Endothelial cell of hepatic sinusoid (primary cell): ENCODE measurements at regions not wholly inside any gene's neighbourhood (a gene's known extent, or its start where the extent isn't known, plus 50 kb on each side); places are given as distances from the start of the nearest gene placed in this dataset.

Source experiments
- in situ Hi-C: cut with HindIII; loops from 2 replicates; pipeline ENCODE4 v1.10.0; 2017; ENCODE audit warnings: low sequenced_read_pairs

GRCh38 chr10:130992802-130993523, 318.6 kb downstream of the TCERG1L start:
- in situ Hi-C loops, result no loop called here

GRCh38 chr10:130993612-130994011, 317.9 kb downstream of the TCERG1L start:
- in situ Hi-C loops, result no loop called here

- in situ Hi-C loops, result no loop called here
These were observed 317.3 kb downstream of the TCERG1L start for GRCh38 chr10:130994191-130994590.

- in situ Hi-C loops, result no loop called here
These were observed 316.7 kb downstream of the TCERG1L start for GRCh38 chr10:130994845-130995244.

GRCh38 chr10:130997267-130998045, 314.1 kb downstream of the TCERG1L start:
- in situ Hi-C loops, result no loop called here

GRCh38 chr10:130998046-130998435, 313.5 kb downstream of the TCERG1L start:
- in situ Hi-C loops, result no loop called here

GRCh38 chr10:130998642-130999041, 312.9 kb downstream of the TCERG1L start:
- in situ Hi-C loops, result no loop called here

DNA sequence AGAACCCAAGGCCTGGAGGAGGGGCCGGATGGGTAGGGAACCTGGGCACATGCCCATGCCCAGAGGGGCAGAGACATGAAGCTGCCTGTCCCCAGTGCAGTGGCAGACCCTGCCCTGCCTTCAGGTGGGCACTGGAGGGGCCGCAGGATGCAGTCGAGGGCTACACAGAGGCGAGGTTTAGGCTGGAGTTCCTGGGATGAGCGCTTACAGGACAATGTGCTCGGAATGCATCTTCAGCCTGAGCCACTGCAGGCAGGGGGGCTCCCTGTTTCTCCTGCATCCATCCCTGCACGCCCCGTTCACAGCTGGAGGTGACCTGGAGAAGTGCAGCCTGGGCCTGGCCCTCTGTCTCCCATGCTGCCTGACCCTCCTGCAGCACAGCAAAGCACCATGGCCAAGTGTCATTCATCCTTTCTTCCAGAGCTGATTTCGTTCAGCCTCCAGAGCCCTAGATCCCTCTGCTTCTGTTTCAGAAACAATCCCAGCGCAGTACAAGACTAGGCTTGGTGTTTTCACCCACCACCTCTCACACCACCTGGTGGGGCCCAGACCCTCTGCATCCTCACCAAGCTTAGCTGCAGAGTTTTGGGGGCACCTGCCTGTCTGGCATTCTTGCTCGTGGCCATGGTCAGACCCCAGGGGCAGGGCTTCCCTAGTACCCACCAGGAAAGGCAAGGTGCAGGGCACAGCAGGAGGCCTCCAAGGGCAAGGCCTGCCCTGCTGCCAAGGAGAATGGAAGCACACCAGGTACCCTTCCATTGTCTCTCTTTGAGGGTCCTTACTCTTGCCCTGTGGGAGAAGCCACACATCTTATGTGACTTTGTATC, 311.9 kb downstream of the TCERG1L start:
- in situ Hi-C loops, result no loop called here

DNA sequence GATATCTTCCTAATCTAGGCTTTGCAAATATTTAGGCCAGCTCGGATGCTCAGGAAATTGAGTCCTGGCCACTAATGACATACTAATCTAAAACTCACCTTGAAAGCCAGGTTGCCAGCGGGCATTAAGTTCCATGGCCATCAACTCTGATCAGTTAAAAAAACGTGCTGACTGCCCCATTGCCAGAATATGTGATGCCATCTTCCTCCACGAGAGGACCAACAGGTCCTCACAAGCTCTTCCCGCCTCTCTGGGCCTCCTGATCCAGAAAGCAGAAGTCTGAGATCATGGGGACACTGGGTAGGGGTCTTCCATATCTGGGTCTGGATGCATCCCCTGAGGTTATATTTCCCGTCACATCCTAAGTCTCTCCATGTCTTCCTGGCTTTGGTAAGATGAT, 311.3 kb downstream of the TCERG1L start:
- in situ Hi-C loops, result no loop called here

DNA sequence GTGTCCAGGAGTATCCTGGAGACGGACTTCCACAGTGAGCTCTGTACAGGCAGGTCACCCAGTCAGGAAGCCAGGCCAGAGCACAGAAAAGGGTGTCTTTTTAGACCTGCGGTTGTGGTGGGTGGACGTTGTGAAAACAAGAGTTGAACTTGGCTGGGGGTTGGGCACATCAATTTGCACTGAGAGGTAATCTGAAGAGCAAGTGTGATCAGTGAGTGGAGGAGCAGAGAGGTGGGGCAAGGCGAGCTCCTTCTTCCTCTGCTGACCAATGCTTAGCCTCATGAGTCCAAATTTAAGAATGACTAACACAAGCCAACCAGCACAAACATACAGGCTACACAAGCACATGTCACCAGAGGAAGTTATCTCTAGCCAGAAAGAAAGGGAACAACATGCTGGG, 310.8 kb downstream of the TCERG1L start:
- in situ Hi-C loops, result no loop called here

DNA sequence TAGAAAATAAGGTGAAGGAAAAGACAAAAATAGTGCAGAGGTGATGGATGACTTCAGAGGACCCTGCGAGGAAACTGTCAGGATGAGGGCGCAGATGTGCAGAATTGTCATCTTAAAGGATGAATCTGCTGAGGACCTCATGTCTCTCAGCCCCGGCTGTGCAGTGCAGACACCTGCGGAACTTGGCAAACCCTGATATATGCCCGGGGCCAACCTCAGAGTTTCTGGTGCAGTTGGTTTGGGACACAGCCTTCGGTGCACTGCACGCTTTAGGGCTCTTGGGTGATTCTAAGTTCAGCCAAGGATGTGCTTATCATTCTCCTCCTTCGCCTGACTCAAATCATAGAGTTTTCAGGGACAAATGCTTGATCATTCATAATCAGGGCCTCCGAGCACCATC, 310.1 kb downstream of the TCERG1L start:
- in situ Hi-C loops, result no loop called here

DNA sequence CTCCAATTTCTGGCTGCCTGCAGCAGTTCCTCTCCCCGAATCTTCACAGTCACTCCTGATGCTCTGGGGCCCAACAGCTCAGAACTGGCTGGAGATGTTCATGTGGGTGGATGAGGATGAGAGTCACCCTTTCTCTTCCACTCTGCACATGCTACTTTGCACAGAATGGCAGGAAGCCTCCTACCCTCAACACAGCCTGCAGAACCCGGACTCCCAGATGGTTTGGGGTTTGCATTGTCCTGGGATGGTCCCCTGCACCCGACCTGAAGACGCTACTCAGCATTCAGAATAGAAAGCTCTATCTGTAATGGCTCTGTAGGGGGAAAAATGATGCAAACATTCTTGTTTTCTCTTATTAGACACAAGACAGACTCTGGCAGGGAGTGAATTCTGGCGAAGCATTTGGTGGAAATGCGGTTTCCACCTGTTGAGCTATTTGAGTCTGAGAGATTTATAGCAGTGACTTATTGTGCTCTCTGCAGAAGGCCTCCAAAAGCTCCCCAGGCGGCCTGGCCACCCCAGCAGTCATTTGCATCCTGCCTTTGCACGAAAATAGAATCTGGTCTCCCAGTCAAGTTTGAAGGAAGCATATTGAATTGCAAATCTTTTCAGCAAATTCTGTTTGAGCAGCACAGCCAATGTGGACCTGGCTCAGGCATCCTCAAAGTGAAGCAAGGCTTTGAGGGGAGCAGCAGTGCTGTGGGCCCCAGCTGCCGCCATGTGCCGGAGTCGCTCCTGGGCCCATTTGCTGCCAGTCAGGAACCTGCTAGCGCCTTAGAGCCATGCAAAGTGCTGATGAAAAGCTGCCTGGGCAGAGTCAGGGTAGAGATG, 309.3 kb downstream of the TCERG1L start:
- in situ Hi-C loops, result no loop called here

- in situ Hi-C loops, result no loop called here
These were observed 308.1 kb downstream of the TCERG1L start for GRCh38 chr10:131003455-131003854.

DNA sequence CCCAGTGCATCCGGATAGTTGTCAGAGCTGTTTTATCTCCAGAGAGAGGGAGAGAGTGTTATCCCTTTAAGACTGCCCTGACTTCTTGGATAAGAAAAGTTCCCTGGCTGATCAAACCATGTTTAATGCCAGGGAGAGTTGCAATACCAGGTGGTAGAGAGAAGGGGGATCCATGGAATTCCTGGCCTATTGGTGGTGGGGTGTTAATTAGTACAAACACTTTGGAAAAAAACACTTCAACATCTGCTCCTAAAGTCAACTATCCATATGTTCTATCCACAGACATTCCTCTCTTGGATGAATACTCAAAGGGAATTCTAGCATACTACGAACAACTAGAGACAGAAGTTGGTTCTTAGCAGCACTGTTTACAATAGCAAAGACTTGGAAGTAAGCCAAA, 307.2 kb downstream of the TCERG1L start:
- in situ Hi-C loops, result no loop called here

DNA sequence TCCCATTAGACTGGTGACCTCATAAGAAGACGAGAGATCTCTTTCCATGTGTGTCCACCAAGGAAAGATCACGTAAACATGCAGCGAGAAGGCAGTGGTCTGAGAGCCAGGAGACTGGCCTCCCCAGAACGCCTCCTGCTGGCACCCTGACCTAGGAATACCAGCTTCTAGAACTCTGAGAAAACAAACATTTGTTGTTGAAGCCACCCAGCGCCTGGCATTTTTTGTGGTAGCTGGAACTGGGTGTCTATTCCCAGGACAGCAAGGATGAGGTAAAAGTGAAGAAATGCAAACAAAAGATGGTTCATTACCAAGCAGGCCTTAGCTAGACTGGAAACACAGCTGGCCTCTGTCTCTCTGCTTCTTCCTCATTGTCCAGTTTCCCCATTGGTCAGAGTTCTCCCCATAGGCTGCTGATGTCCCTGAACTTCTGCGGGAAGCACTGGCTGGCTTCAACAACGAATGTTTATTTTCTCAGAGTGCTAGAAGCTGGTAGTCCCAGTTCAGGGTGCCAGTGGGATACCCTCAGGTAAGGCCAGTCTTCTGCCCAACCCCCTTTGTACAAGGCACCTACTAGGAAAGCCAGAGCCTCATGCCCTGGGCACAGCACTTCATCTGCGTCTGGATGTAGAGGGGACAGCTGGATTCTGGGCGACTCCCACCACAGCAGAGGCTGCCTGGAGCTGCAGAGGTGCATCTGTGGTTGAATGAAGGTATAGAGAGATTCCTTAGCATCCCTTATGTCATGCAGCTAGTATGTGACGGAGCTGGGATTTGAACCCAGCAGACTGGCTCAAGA, 304.9 kb downstream of the TCERG1L start:
- in situ Hi-C loops, result no loop called here

DNA sequence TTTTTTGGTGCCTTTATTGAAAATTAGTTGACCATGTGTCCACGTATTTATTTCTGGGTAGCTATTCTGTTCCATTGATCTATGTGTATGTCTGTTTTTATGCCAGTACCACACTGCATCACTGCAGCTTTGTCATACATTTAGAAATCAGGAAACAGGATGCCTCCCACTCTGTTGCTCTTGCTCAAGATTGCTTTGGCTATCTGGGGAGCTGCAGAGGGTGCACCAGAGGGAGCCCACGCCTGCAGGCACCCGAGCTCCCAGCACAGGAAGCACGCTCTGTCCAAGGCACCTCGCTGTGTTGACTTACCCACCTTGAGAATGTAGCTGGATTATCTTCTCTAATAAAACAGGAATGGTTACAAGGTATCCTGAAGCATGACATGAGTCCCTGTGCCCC, 301.7 kb downstream of the TCERG1L start:
- in situ Hi-C loops, result no loop called here

- in situ Hi-C loops, result no loop called here
These were observed 300.5 kb downstream of the TCERG1L start for GRCh38 chr10:131010965-131011575.

DNA sequence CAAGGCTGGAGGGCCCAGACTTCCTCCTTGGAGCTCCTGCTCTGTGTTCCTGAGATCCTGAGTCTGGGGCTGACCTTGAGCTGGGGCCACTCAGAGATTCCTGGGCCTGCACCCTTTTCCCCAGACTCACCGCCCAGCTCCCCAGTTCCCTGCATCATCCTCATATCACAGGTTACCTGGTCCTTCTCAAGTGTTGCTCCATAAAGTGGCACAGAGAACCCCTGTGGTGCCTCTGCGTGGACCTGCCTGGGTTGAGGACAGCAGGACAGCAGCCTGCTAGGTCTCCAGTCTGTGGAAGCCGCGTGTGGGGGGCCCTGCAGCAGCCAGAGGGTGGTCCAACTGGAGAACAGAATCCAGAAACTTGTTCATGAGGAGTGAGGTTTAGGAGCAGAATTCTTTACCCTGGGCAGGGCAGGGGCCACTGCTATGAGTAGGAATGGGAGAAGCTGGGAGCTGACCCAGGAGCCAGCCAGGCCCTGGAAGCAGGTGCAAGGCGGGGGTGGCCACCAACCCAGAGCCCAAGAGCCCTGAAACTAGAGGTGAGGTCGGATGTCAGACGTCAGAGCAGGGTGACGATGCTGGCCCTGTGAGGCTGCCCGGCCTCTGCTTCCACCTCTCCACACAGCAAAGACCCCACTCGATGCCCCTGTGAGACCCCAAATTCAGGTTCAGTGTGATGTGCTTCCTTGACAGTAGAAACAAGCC, 299.4 kb downstream of the TCERG1L start:
- in situ Hi-C loops, result no loop called here

DNA sequence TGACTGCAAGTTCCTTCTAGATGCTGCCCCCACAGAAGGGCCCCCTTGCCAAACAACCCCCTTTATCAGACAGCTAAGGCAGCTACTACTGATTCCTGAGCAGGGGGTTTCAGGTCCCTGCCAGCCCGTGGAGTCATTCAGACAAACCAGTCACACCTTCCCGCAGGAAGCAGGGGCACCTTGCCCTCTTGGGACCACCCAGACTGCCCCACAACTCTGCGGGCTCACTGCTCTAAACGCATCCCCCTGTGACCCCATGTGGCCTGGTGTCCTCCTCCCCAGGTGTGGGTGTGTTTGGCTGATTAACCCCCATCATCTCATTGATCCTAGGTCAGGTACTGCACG, 298.9 kb downstream of the TCERG1L start:
- in situ Hi-C loops, result no loop called here
